Vagina (tissue), 2 donors: ENCODE measurements at regions not wholly inside any gene's neighbourhood (a gene's known extent, or its start where the extent isn't known, plus 50 kb on each side); places are given as distances from the start of the nearest gene placed in this dataset.

Source experiments
- DNase-seq, 2 donors: peaks; one replicate each; pipeline ENCODE4 v3.0.0-alpha.2; 2017; ENCODE audit errors: extremely low spot score in 2 of 2
- H3K27ac ChIP-seq: fragments of 200-600 bp; sonication (generic); one replicate; pipeline ENCODE4 v1.5.1; 2019
- H3K27me3 ChIP-seq: fragments of 200-600 bp; sonication (generic); one replicate; pipeline ENCODE4 v1.5.1; 2019
- H3K36me3 ChIP-seq, 2 donors: fragments of 200-600 bp; sonication (generic); one replicate each; pipeline ENCODE4 v1.5.1; 2017 to 2019
- H3K4me1 ChIP-seq: fragments of 200-600 bp; sonication (generic); one replicate; pipeline ENCODE4 v1.5.1; 2019
- H3K4me3 ChIP-seq, 2 donors: fragments of 200-600 bp; sonication (generic); 1 replicate in 1 of 2; 2 replicates in 1 of 2; pipeline ENCODE4 v1.5.1; 2016 to 2019
- H3K9me3 ChIP-seq: fragments of 200-600 bp; sonication (generic); one replicate; pipeline ENCODE4 v1.5.1; 2019
- CTCF ChIP-seq, 3 experiments: fragments of 450-650 bp in 2 of 3; fragments of 200-600 bp in 1 of 3; sonication (generic) in 1 of 3; IDR thresholded peaks; one replicate each; pipeline ENCODE4 v1.5.1; 2017 to 2019; ENCODE audit warnings: antibody characterized with exemption in 3 of 3, mild to moderate bottlenecking in 2 of 3, moderate library complexity in 2 of 3
- POLR2A ChIP-seq, 2 donors: fragments of 450-650 bp; IDR thresholded peaks; one replicate each; pipeline ENCODE4 v1.6.1; 2017; ENCODE audit warnings: antibody characterized with exemption in 2 of 2, mild to moderate bottlenecking in 2 of 2, moderate library complexity in 2 of 2
- POLR2AphosphoS5 ChIP-seq, 2 donors: sonication (generic); formaldehyde crosslinking; IDR thresholded peaks; one replicate each; pipeline ENCODE4 v1.9.0; 2017; ENCODE audit warnings: antibody characterized with exemption in 2 of 2, mild to moderate bottlenecking in 2 of 2, low read depth in 1 of 2; ENCODE audit not compliant: insufficient read depth in 1 of 2
- intact Hi-C: fragments of 100-400 bp; cut with DNase I; formaldehyde crosslinking; loops from one replicate; pipeline ENCODE4 v1.15.1; 2023

GRCh38 chr17:79560527-79560926, 50.3 kb downstream of the RBFOX3 start:
- intact Hi-C loops, result no loop called here
- H3K36me3 ChIP-seq, result no peaks in the 10 kb centered on the region
- H3K27me3 ChIP-seq, result no peaks in the 10 kb centered on the region
- no peak overlapping the region for H3K4me3 ChIP-seq
- TF ChIP-seq POLR2A (IDR thresholded peaks at IDR 0.05) (no peak), CTCF (IDR thresholded peaks at IDR 0.05) (no peak), POLR2AphosphoS5 (IDR thresholded peaks at IDR 0.05; ENCODE audit: insufficient read depth in 1 of 2, low read depth in 1 of 2) (no peak)
- no peaks in the 10 kb centered on the region for H3K4me1 ChIP-seq
- no peaks in the 10 kb centered on the region for H3K9me3 ChIP-seq
- no peak for DNase-seq
- no peak overlapping the region for H3K27ac ChIP-seq

DNA sequence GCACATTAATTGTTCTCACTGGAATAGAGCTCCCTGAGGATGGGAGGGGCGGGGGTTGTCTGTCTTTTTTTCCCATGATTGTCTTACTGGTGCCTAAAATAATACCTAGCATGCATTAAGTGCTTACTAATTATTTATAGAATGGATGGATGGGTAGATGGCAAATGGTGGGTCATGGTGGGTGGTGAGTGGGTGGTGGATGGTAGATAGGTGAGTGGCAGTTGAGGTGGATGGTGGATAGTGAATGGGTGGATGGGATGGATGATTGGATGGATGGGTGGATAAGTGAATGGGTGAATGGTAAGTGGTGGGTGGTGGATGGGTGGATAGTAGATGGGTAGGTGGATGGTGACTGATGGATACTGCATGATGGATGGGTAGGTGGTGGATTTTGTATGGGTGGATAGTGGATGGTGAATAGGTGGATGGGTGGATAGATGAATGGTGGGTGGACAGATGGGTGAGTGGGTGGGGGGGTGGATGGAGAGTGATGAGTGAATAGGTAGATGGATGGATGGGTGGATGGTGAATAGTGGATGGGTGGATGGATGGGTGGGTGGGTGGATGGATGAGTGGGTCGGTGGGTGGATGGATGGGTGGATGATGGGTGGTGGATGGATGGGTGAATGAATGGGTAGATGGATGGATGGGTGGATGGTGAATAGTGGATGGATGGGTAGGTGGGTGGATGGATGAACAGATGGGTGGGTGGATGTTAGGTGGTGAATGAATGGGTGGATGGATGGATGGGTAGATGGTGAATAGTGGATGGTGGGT, 51.6 kb downstream of the RBFOX3 start:
- no peaks in the 10 kb centered on the region for H3K27me3 ChIP-seq
- no peak for DNase-seq
- H3K36me3 ChIP-seq, result no peaks in the 10 kb centered on the region
- no peaks in the 10 kb centered on the region for H3K4me1 ChIP-seq
- H3K4me3 ChIP-seq, result no peak overlapping the region
- TF ChIP-seq POLR2A (IDR thresholded peaks at IDR 0.05), result no peak
- TF ChIP-seq CTCF (IDR thresholded peaks at IDR 0.05), result no peak
- no peak for TF ChIP-seq POLR2AphosphoS5 (IDR thresholded peaks at IDR 0.05; ENCODE audit: insufficient read depth in 1 of 2, low read depth in 1 of 2)
- H3K27ac ChIP-seq, result no peak overlapping the region
- intact Hi-C loops, result no loop called here
- H3K9me3 ChIP-seq, result no peaks in the 10 kb centered on the region

DNA sequence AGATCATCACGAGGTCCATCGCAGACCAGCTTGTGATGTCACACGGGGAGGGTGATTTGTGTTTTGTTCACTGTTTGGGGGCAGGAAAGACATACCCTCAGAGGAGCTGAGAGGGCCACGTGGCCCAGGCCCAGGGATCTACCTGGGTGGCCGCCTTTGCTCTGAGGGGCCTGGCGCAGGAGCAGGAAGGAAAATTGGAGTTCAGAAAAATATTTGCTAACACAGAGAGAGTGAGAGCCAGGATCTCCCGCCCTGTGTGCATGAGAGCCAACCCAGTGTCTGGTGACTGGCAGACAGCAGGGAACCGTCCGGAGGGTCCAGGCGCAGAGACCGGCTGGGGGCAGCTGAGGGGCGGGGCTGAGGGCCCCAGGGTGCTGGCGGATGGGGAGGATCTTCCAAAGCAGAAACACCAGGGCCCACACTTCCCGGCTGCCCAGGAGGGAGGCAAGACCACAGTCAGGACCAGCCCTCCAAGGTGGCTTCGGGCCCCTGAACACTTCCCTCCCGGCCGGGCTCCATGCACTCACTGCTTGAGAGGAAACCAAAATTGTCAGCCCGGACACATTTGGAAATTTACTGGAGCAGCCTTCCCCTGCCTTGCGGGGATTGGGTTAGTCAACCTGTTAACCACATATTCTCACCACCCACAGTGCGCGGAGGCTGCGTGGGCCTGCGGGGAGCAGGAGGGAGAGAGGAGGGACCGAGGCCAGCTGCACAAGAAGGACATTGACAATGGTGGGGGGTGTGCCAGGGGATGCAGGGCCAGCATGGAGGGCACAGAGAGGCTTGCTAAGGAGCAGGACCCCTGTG, 52.6 kb downstream of the RBFOX3 start:
- H3K36me3 ChIP-seq, result no peaks in the 10 kb centered on the region
- DNase-seq, result no peak
- H3K27ac ChIP-seq, result no peak overlapping the region
- H3K4me1 ChIP-seq, result no peaks in the 10 kb centered on the region
- H3K4me3 ChIP-seq, result no peak overlapping the region
- TF ChIP-seq POLR2A (IDR thresholded peaks at IDR 0.05) (no peak), CTCF (IDR thresholded peaks at IDR 0.05) (no peak), POLR2AphosphoS5 (IDR thresholded peaks at IDR 0.05; ENCODE audit: insufficient read depth in 1 of 2, low read depth in 1 of 2) (no peak)
- H3K27me3 ChIP-seq, result no peaks in the 10 kb centered on the region
- no peaks in the 10 kb centered on the region for H3K9me3 ChIP-seq
- intact Hi-C loops, result no loop called here

DNA sequence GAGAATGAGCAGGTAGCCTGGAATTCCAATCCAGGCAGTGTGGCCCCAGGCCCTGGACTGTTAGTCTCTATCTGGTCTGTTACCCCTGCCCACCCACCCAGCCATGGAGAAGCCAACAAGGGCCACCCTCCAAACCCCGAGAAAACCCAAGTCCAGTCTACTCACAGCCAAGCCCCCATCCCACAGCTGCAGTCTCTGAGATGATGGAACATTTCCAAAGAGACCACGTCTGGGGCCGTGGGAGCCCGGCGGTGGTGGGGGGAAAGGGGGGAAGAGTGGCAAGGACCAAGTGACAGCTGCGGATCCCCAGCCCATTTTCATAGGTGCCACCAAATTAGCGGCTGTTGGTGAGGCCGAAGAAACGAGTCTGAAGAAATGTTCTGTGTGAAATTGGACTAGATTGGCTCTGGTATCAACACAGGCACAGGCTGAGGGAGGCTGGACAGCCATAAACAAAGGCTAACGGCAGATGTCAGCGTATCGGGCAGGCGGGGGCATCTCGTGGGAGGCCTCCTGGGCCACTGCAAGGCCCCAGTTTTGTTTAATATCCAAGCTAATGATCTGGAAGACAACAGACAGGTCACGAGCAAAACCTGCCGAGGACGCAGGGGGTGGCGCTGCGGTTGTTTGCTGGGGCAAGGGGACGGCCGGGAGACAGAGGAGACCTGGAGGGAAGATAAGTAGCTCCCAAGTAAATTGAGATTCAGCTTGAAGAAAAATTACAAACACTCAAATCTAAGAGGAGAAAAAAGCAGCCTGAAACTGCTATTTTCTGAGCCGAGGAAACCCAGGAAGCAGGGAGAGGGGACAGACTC, 53.4 kb downstream of the RBFOX3 start:
- no peaks in the 10 kb centered on the region for H3K4me1 ChIP-seq
- no peaks in the 10 kb centered on the region for H3K36me3 ChIP-seq
- no peaks in the 10 kb centered on the region for H3K9me3 ChIP-seq
- TF ChIP-seq POLR2AphosphoS5 (IDR thresholded peaks at IDR 0.05; ENCODE audit: insufficient read depth in 1 of 2, low read depth in 1 of 2) (no peak), CTCF (IDR thresholded peaks at IDR 0.05) (no peak), POLR2A (IDR thresholded peaks at IDR 0.05) (no peak)
- DNase-seq, result no peak
- H3K27ac ChIP-seq, result no peak overlapping the region
- intact Hi-C loops, result no loop called here
- H3K27me3 ChIP-seq, result no peaks in the 10 kb centered on the region
- no peak overlapping the region for H3K4me3 ChIP-seq
